Stimulated activated effector memory CD8-positive, alpha-beta T cell treated with anti-CD3 and anti-CD28 coated beads, Interleukin-12 subunit alpha, Interleukin-12 subunit beta, amount 100 ng/mL, for 72 hours (primary cell): ENCODE measurements at regions not wholly inside any gene's neighbourhood (a gene's known extent, or its start where the extent isn't known, plus 50 kb on each side); places are given as distances from the start of the nearest gene placed in this dataset.

Experiments used
- ATAC-seq: fragments of 150-1000 bp; cut with Tn5 transposase; 2 replicates; pipeline ENCODE4 v1.10.0; 2021
- DNase-seq, 2 donors: peaks; one replicate each; pipeline ENCODE4 v3.0.0; 2021 to 2022; ENCODE audit warnings: low spot score in 2 of 2
- H3K27ac Mint-ChIP-seq: one replicate; pipeline ENCODE4 v1.8.0; 2022; ENCODE audit warnings: mild to moderate bottlenecking, mixed read lengths
- H3K36me3 Mint-ChIP-seq: one replicate; pipeline ENCODE4 v1.8.0; 2022; ENCODE audit warnings: mild to moderate bottlenecking, mixed read lengths
- H3K4me1 Mint-ChIP-seq: one replicate; pipeline ENCODE4 v1.8.0; 2022; ENCODE audit warnings: mixed read lengths
- H3K4me3 Mint-ChIP-seq: one replicate; pipeline ENCODE4 v1.8.0; 2022; ENCODE audit warnings: mild to moderate bottlenecking, mixed read lengths
- H3K9me3 Mint-ChIP-seq: one replicate; pipeline ENCODE4 v1.8.0; 2022; ENCODE audit warnings: mixed read lengths

- Mint-ChIP-seq H3K4me3 (no peak overlapping the region), H3K4me1 (peaks cover 5% of the 10 kb centered on the region), H3K36me3 (no peaks in the 10 kb centered on the region), H3K9me3 (no peaks in the 10 kb centered on the region), H3K27ac (no peak overlapping the region)
- no peak for DNase-seq
- no peak for ATAC-seq
Measured at GRCh38 chr11:76298255-76298654, 82.7 kb downstream of the THAP12 start.

- ATAC-seq (no peak), DNase-seq (no peak)
- H3K4me1 Mint-ChIP-seq, result peaks cover 14% of the 10 kb centered on the region
- H3K9me3 Mint-ChIP-seq, result no peaks in the 10 kb centered on the region
- H3K36me3 Mint-ChIP-seq, result no peaks in the 10 kb centered on the region
- H3K27ac Mint-ChIP-seq, result no peak overlapping the region
- no peak overlapping the region for H3K4me3 Mint-ChIP-seq
Measured at GRCh38 chr11:76296731-76297542, 84.0 kb downstream of the THAP12 start.

GRCh38 chr11:76293189-76293631 lies 86.9 kb upstream of the WNT11 start:
- H3K9me3 Mint-ChIP-seq, result no peaks in the 10 kb centered on the region
- H3K36me3 Mint-ChIP-seq, result no peaks in the 10 kb centered on the region
- peak; percentile 96 for ATAC-seq
- peak overlapping the region; percentile 11 for H3K4me3 Mint-ChIP-seq
- DNase-seq, result peak in 1 of 2 donors; percentile 81
- H3K27ac Mint-ChIP-seq, result no peak overlapping the region
- H3K4me1 Mint-ChIP-seq, result peaks cover 19% of the 10 kb centered on the region

- ATAC-seq (no peak), DNase-seq (no peak)
- Mint-ChIP-seq H3K4me1 (peaks cover 24% of the 10 kb centered on the region), H3K27ac (no peak overlapping the region), H3K4me3 (peak overlapping the region; percentile 11), H3K36me3 (no peaks in the 10 kb centered on the region), H3K9me3 (no peaks in the 10 kb centered on the region)
Measured at GRCh38 chr11:76292583-76293188, 86.4 kb upstream of the WNT11 start.

GRCh38 chr11:76291576-76292526 lies 85.5 kb upstream of the WNT11 start:
- Mint-ChIP-seq H3K4me3 (no peak overlapping the region), H3K36me3 (no peaks in the 10 kb centered on the region), H3K4me1 (peaks cover 33% of the 10 kb centered on the region), H3K27ac (no peak overlapping the region), H3K9me3 (no peaks in the 10 kb centered on the region)
- no peak for DNase-seq
- no peak for ATAC-seq

GRCh38 chr11:76288166-76288980 lies 82.1 kb upstream of the WNT11 start:
- Mint-ChIP-seq H3K27ac (peak overlapping the region; percentile 82), H3K9me3 (no peaks in the 10 kb centered on the region), H3K4me3 (peak overlapping the region; percentile 27), H3K4me1 (peaks cover 29% of the 10 kb centered on the region), H3K36me3 (no peaks in the 10 kb centered on the region)
- DNase-seq (no peak), ATAC-seq (peak; percentile 32)

GRCh38 chr11:76287227-76287626 lies 80.9 kb upstream of the WNT11 start:
- peak overlapping the region; percentile 82 for H3K27ac Mint-ChIP-seq
- H3K36me3 Mint-ChIP-seq, result no peaks in the 10 kb centered on the region
- no peak for DNase-seq
- peaks cover 19% of the 10 kb centered on the region for H3K4me1 Mint-ChIP-seq
- H3K4me3 Mint-ChIP-seq, result peak overlapping the region; percentile 27
- no peaks in the 10 kb centered on the region for H3K9me3 Mint-ChIP-seq
- ATAC-seq, result no peak

GRCh38 chr11:76285397-76286104 lies 79.2 kb upstream of the WNT11 start:
- ATAC-seq (no peak), DNase-seq (no peak)
- H3K4me1 Mint-ChIP-seq, result peaks cover 19% of the 10 kb centered on the region
- no peaks in the 10 kb centered on the region for H3K36me3 Mint-ChIP-seq
- H3K27ac Mint-ChIP-seq, result no peak overlapping the region
- H3K9me3 Mint-ChIP-seq, result no peaks in the 10 kb centered on the region
- no peak overlapping the region for H3K4me3 Mint-ChIP-seq

GRCh38 chr11:76284161-76284560 lies 77.9 kb upstream of the WNT11 start:
- H3K4me3 Mint-ChIP-seq, result no peak overlapping the region
- peaks cover 19% of the 10 kb centered on the region for H3K4me1 Mint-ChIP-seq
- no peak overlapping the region for H3K27ac Mint-ChIP-seq

GRCh38 chr11:76282811-76283595 lies 76.7 kb upstream of the WNT11 start:
- Mint-ChIP-seq H3K27ac (no peak overlapping the region), H3K4me3 (no peak overlapping the region), H3K36me3 (no peaks in the 10 kb centered on the region), H3K4me1 (peaks cover 12% of the 10 kb centered on the region), H3K9me3 (no peaks in the 10 kb centered on the region)
- DNase-seq (no peak), ATAC-seq (no peak)

More at GRCh38 chr11:76284161-76284560, 77.9 kb upstream of the WNT11 start:
- H3K9me3 Mint-ChIP-seq, result no peaks in the 10 kb centered on the region
- H3K36me3 Mint-ChIP-seq, result no peaks in the 10 kb centered on the region
- ATAC-seq (no peak), DNase-seq (no peak)

- no peaks in the 10 kb centered on the region for H3K9me3 Mint-ChIP-seq
- H3K4me3 Mint-ChIP-seq, result no peak overlapping the region
- DNase-seq (no peak), ATAC-seq (no peak)
- H3K27ac Mint-ChIP-seq, result peak overlapping the region; percentile 29
- H3K36me3 Mint-ChIP-seq, result no peaks in the 10 kb centered on the region
- peaks cover 4% of the 10 kb centered on the region for H3K4me1 Mint-ChIP-seq
Measured at GRCh38 chr11:76282172-76282571, 75.9 kb upstream of the WNT11 start.

GRCh38 chr11:76281558-76281906 lies 75.2 kb upstream of the WNT11 start:
- Mint-ChIP-seq H3K36me3 (no peaks in the 10 kb centered on the region), H3K27ac (no peak overlapping the region), H3K4me1 (no peaks in the 10 kb centered on the region), H3K9me3 (no peaks in the 10 kb centered on the region), H3K4me3 (no peak overlapping the region)
- DNase-seq (no peak), ATAC-seq (no peak)

GRCh38 chr11:76280882-76281557 lies 74.7 kb upstream of the WNT11 start:
- ATAC-seq, result no peak
- Mint-ChIP-seq H3K27ac (no peak overlapping the region), H3K9me3 (no peaks in the 10 kb centered on the region), H3K4me3 (no peak overlapping the region), H3K36me3 (no peaks in the 10 kb centered on the region), H3K4me1 (no peaks in the 10 kb centered on the region)
- no peak for DNase-seq
